GM12875 (cell line): ENCODE measurements at regions not wholly inside any gene's neighbourhood (a gene's known extent, or its start where the extent isn't known, plus 50 kb on each side); places are given as distances from the start of the nearest gene placed in this dataset.
A peak's percentile ranks its signal among the peaks of the same experiment; 100 is the strongest.

Source experiments
- H3K4me3 ChIP-seq: one replicate; pipeline ENCODE4 v1.5.1; 2011; ENCODE audit warnings: low read depth, low read length, control low read depth
- TF ChIP-seq, protein P1 (sequence below): IDR thresholded peaks from 2 replicates; pipeline ENCODE4 v1.5.1; 2011; ENCODE audit warnings: low read depth, mild to moderate bottlenecking, control low read depth, inconsistent platforms, low read length, moderate library complexity, borderline replicate concordance; ENCODE audit not compliant: insufficient read depth

DNA sequence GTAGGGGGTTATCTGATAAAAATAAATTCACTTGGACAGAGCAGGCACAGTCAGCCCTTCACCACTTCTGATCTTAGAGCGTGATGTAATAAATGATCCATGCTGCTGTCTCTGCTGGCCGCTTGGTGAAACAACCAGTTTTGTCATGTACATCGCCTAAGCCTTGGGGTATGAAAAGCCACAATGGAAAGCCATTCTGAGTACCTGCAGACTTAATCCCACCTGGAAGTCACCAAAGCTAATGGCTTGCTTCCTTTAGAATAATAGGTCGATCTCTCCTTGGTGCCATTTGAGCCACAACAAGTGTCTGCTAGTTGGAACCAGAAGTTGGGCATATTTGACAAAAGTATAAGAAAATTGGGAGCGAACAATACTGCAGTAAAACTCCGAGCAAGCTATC is 1649.7 kb upstream of the SPRY2 start:
- no peak overlapping the region for H3K4me3 ChIP-seq
- TF ChIP-seq, protein P1, sequence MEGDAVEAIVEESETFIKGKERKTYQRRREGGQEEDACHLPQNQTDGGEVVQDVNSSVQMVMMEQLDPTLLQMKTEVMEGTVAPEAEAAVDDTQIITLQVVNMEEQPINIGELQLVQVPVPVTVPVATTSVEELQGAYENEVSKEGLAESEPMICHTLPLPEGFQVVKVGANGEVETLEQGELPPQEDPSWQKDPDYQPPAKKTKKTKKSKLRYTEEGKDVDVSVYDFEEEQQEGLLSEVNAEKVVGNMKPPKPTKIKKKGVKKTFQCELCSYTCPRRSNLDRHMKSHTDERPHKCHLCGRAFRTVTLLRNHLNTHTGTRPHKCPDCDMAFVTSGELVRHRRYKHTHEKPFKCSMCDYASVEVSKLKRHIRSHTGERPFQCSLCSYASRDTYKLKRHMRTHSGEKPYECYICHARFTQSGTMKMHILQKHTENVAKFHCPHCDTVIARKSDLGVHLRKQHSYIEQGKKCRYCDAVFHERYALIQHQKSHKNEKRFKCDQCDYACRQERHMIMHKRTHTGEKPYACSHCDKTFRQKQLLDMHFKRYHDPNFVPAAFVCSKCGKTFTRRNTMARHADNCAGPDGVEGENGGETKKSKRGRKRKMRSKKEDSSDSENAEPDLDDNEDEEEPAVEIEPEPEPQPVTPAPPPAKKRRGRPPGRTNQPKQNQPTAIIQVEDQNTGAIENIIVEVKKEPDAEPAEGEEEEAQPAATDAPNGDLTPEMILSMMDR = no peak

DNA sequence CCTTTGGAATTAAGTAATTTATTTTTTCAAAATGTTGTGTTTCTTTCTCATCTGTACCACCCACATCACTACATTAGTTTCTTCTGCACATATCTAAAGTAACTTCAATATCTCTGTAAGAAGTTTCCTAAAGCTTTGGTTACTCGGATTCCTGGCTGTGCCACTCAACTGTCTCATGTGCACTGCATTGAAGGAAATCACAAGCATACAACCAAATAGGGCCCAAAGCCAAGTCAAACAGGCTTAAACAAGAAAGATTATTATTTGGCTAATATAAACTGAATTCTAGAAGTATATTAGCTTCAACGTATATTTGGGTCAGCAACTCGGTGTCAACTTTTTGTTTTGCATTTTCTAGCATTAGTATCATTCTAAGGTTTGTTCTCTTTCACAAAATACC is 1647.6 kb upstream of the SPRY2 start:
- H3K4me3 ChIP-seq = no peak overlapping the region
- TF ChIP-seq, protein P1 = no peak

DNA sequence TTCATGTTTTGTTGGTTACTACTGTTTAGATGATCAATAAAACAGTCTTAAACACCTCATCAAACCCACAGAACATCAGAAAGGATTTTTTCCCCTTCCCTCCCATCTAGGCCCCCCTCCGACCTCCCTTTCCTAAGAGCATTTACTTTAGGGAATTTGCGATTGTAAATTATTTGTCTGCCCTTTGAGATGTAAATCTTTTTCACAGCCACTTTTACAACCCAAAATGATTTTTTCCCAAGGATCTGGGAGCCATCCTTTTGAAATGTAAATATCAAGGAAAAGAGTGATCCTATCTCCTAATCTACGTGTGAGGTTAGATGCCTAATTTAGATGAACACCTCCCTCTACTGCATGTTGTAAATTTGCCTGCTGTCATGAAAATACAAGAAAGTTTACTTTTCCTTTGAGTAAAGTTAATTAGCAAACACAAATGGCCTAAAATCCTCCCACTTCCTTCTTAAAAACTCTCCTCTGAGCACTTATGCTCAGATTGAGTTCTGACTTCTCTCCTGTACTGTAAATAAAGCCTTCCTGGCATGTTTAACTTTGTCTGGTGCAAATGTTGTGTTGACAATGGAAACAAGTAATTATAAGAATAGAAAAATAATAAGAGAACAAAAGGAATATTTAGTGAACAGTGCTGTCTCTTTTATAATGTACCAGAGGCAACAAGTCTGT is 1646.9 kb upstream of the SPRY2 start:
- TF ChIP-seq, protein P1 = no peak

DNA sequence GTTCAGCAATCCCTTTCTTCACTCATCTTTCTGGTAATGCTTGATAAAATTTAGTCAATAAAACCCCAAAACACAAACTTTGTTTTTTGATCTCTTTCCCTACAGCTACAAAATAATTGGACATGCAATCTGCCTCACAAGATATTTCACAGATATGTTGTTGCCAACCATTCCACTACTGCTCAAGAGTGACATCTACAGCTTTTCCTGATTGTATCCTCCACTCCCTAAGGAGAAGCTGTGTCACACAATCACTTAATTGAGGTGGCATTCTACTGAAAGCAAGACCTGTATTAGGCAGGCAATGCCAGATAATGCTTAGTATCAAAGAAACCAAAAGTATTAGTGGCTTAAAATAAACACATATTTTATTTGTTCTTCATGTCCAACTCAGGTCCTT is 1646.2 kb upstream of the SPRY2 start:
- TF ChIP-seq, protein P1 = no peak
- H3K4me3 ChIP-seq = no peak overlapping the region

More for the DNA sequence above, 1646.9 kb upstream of the SPRY2 start:
- no peak overlapping the region for H3K4me3 ChIP-seq

DNA sequence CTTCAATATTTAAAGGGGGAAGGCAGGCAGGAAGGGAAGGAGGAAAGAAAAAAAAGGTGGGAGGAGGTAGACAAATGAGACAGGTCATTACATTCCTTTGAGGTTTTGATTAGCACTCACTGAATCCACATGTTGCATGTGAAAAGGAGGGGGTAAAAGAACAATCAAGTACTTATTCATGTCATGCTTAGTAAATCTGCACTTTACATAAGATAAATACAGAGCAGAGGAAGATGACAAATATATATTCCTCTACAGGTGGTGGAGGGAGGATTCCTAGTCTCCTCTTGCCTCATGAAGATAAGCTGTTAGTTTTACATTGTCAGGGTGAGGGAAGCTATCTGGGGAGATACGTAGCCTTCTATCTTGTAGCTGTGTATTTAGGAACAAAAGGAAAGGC is 1645.4 kb upstream of the SPRY2 start:
- H3K4me3 ChIP-seq = no peak overlapping the region
- TF ChIP-seq, protein P1 = no peak

DNA sequence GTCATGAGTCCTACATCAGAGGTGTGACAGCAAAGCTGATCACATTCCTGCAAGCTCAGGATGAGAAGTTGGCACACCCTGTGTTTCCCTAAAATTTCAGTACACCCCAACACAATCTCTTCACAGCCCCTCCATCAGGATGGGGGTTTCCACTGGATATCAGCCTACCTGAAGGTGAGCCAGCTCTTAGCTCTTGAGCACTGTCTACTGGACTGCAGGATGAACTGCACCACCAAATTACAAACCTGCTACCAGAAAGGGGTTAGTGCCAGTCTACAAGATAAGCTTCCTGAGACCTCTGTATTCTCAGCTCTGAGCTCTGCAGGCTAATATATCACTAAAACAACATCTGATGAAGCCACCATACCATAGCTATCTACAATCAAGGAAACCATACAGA is 1616.2 kb upstream of the SPRY2 start:
- TF ChIP-seq, protein P1 = peak; percentile 45; the same call in 1 of the 2 replicates
- H3K4me3 ChIP-seq = no peak overlapping the region

DNA sequence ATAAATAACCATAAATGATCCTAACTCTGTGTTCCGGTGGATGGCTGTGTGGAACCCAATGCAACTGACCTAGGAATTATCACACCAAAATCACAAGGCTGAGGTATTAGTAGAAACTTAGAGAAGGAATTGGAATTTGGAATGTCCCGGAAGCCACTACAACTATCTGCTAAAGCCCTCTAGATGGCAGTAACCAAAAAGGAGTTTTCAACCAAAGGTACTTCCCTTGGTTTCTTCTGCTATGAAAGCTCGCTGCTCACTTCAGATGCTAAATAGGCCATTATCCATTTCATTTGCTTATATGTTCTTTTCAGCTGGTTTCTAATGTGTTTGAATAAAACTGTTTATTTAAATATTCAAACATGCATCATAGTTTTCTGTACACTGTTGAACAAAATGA is 1589.1 kb upstream of the SPRY2 start:
- TF ChIP-seq, protein P1 = no peak
- no peak overlapping the region for H3K4me3 ChIP-seq
